Activated naive CD8-positive, alpha-beta T cell treated with anti-CD3 and anti-CD28 coated beads for 36 hours (primary cell): ENCODE measurements at regions not wholly inside any gene's neighbourhood (a gene's known extent, or its start where the extent isn't known, plus 50 kb on each side); places are given as distances from the start of the nearest gene placed in this dataset.

Source experiments
- DNase-seq: peaks from one replicate; pipeline ENCODE4 v3.0.0; 2021
- H3K27ac Mint-ChIP-seq: one replicate; pipeline ENCODE4 v1.8.0; 2022; ENCODE audit warnings: mild to moderate bottlenecking, moderate library complexity, mixed read lengths
- H3K27me3 Mint-ChIP-seq: one replicate; pipeline ENCODE4 v1.8.0; 2022; ENCODE audit warnings: mild to moderate bottlenecking, mixed read lengths
- H3K36me3 Mint-ChIP-seq: one replicate; pipeline ENCODE4 v1.8.0; 2021; ENCODE audit warnings: mild to moderate bottlenecking, mixed read lengths
- H3K4me1 Mint-ChIP-seq: one replicate; pipeline ENCODE4 v1.8.0; 2021; ENCODE audit warnings: mixed read lengths
- H3K4me3 Mint-ChIP-seq: one replicate; pipeline ENCODE4 v1.8.0; 2022; ENCODE audit warnings: mild to moderate bottlenecking, moderate library complexity, mixed read lengths
- H3K9me3 Mint-ChIP-seq: one replicate; pipeline ENCODE4 v1.8.0; 2022; ENCODE audit warnings: mixed read lengths

GRCh38 chr13:47556703-47557102 is 444.4 kb downstream of the SUCLA2 start:
- H3K4me3 Mint-ChIP-seq, result no peak overlapping the region
- DNase-seq, result no peak
- H3K27ac Mint-ChIP-seq, result no peak overlapping the region
- no peaks in the 10 kb centered on the region for H3K4me1 Mint-ChIP-seq
- no peaks in the 10 kb centered on the region for H3K9me3 Mint-ChIP-seq
- H3K27me3 Mint-ChIP-seq, result peaks cover 9% of the 10 kb centered on the region
- H3K36me3 Mint-ChIP-seq, result no peaks in the 10 kb centered on the region

GRCh38 chr13:47555235-47555634 is 445.8 kb downstream of the SUCLA2 start:
- no peaks in the 10 kb centered on the region for H3K4me1 Mint-ChIP-seq
- H3K4me3 Mint-ChIP-seq, result no peak overlapping the region
- no peaks in the 10 kb centered on the region for H3K9me3 Mint-ChIP-seq
- no peaks in the 10 kb centered on the region for H3K36me3 Mint-ChIP-seq
- peaks cover 9% of the 10 kb centered on the region for H3K27me3 Mint-ChIP-seq
- no peak overlapping the region for H3K27ac Mint-ChIP-seq
- no peak for DNase-seq

DNA sequence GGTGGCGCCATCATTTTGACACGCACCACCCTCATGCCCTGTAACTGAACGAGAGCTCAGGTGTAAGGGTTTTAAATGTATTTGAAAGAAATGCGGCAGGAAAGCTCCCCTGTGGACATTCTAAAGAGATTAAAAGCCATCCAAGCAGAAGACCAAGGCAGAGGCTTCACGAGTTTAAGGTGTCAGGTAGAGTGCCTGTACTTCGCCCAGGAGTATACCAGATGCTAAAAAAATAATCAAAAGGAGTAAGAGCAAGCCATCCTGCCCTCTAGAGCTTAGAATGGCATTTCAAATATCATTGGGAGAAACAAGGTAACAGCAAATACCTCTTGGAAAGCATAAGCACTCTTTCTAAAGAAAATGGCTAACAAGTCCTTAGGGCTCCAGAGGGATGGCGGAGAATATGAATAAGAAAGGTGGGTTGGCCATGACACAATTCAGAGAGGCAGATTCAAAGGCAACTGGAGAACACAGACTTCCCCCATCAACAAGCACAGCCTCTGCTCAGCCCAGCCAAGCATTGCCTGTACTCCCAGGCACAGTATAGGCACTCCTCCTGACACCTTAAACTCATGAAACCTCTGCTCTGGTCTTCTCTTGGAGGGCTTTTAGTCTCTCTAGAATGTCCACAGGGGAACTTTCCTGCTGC is 447.6 kb downstream of the SUCLA2 start:
- no peaks in the 10 kb centered on the region for H3K9me3 Mint-ChIP-seq
- no peaks in the 10 kb centered on the region for H3K4me1 Mint-ChIP-seq
- H3K36me3 Mint-ChIP-seq, result no peaks in the 10 kb centered on the region
- no peak for DNase-seq
- H3K4me3 Mint-ChIP-seq, result no peak overlapping the region
- no peak overlapping the region for H3K27ac Mint-ChIP-seq
- H3K27me3 Mint-ChIP-seq, result peaks cover 9% of the 10 kb centered on the region

DNA sequence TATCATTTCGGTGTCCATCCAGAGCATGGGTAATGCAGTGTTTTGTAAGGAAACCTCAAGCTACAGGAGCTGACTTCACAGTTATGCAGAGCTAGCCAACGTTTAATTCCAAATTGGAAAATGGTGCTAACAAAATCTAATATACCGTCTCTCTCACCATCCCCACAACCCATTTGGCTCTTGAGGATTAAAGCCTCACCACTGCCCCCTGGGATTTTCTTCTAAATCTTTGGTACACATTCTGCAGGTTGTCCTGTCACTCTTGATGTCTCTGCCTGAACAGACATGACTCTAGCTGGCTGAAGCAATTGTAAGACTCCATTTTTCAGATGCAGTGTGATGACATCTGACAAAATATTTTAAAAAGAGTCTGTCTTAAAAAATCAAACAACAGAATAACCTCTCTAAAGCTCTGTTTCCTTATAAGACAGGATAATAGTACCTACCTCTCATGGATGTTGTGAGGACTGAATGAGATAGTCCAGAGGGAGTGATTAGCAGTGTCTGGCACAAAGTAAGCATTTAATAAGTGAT is 451.8 kb downstream of the SUCLA2 start:
- H3K9me3 Mint-ChIP-seq, result no peaks in the 10 kb centered on the region

GRCh38 chr13:47548294-47548840 is 452.7 kb downstream of the SUCLA2 start:
- H3K27me3 Mint-ChIP-seq, result peaks cover 9% of the 10 kb centered on the region
- no peak overlapping the region for H3K27ac Mint-ChIP-seq
- no peaks in the 10 kb centered on the region for H3K4me1 Mint-ChIP-seq
- no peak for DNase-seq
- no peaks in the 10 kb centered on the region for H3K9me3 Mint-ChIP-seq
- no peaks in the 10 kb centered on the region for H3K36me3 Mint-ChIP-seq
- H3K4me3 Mint-ChIP-seq, result no peak overlapping the region

More for the DNA sequence above, 451.8 kb downstream of the SUCLA2 start:
- Mint-ChIP-seq H3K27me3 (peaks cover 9% of the 10 kb centered on the region), H3K27ac (no peak overlapping the region), H3K36me3 (no peaks in the 10 kb centered on the region), H3K4me3 (no peak overlapping the region), H3K4me1 (no peaks in the 10 kb centered on the region)
- DNase-seq, result no peak

DNA sequence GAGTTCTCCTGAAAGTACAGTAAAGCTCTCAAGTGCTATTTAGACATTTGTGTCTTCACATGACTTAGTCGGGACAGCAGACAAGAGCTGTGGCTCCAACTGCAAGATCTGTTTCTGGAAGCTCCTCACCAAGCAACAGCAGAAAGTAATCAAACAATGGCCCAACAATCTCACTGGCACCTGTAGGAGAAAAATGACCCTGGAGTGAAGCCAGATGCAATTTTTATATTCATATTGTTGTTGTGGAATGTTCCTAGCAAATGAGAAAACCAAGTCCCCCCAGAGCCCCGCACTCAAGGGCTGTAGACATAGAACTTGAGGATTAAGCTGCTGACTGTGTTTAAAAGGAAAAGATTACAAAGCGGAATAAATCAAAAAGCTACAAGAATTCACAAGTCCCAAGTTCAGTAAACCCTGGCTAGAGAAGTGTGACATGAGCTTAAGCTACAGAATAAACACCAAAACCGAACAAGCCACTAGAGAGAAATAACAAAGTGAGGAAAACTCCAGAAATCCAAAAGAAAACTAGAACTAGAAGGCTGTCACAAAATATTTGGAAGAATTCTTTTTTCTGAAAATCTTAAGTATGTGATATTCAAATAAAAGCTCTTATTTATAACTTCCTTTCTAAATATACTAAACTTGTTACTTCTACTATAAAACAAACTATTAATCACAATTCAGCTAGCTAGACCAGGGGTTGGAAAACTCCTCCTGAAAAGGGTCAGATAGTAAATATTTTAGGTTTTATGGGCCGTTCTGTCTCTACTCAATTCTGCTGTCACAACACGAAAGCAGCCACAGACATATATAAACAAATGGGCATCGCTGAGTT is 454.5 kb downstream of the SUCLA2 start:
- no peaks in the 10 kb centered on the region for H3K4me1 Mint-ChIP-seq
- no peak for DNase-seq
- no peaks in the 10 kb centered on the region for H3K27me3 Mint-ChIP-seq
- no peaks in the 10 kb centered on the region for H3K9me3 Mint-ChIP-seq
- H3K36me3 Mint-ChIP-seq, result no peaks in the 10 kb centered on the region
- H3K27ac Mint-ChIP-seq, result no peak overlapping the region
- H3K4me3 Mint-ChIP-seq, result no peak overlapping the region

- Mint-ChIP-seq H3K27ac (no peak overlapping the region), H3K4me1 (no peaks in the 10 kb centered on the region), H3K9me3 (no peaks in the 10 kb centered on the region), H3K27me3 (no peaks in the 10 kb centered on the region), H3K36me3 (no peaks in the 10 kb centered on the region), H3K4me3 (no peak overlapping the region)
- DNase-seq, result no peak
Observed at GRCh38 chr13:47545201-47546024, 455.7 kb downstream of the SUCLA2 start.

DNA sequence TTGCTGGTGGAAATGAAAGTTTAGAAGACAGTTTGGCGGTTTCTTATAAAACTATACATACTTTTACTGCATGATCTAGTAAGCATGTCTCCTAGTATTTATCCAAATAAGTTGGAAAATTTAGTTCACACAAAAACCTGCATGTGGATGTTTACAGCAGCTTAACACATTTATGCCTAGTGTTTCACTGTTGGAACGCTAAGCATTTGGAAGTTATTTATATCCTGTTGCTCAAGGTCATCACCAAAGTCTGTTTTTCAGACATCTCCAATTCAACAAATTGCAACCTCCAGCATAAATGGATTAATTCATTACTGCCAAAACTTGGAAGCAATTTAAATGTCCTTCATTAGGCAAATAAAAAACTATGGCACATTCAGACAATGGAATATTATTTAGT is 461.8 kb downstream of the SUCLA2 start:
- Mint-ChIP-seq H3K4me3 (no peak overlapping the region), H3K4me1 (no peaks in the 10 kb centered on the region), H3K27ac (no peak overlapping the region), H3K36me3 (no peaks in the 10 kb centered on the region), H3K9me3 (peaks cover 6% of the 10 kb centered on the region), H3K27me3 (no peaks in the 10 kb centered on the region)
- no peak for DNase-seq

- H3K9me3 Mint-ChIP-seq, result no peaks in the 10 kb centered on the region
- no peaks in the 10 kb centered on the region for H3K27me3 Mint-ChIP-seq
- no peaks in the 10 kb centered on the region for H3K4me1 Mint-ChIP-seq
- H3K36me3 Mint-ChIP-seq, result no peaks in the 10 kb centered on the region
- no peak for DNase-seq
- no peak overlapping the region for H3K27ac Mint-ChIP-seq
- H3K4me3 Mint-ChIP-seq, result no peak overlapping the region
Observed at GRCh38 chr13:47523771-47524170, 477.3 kb downstream of the SUCLA2 start.

- no peaks in the 10 kb centered on the region for H3K36me3 Mint-ChIP-seq
- H3K27me3 Mint-ChIP-seq, result no peaks in the 10 kb centered on the region
- no peak overlapping the region for H3K4me3 Mint-ChIP-seq
- no peak overlapping the region for H3K27ac Mint-ChIP-seq
- DNase-seq, result no peak
- H3K9me3 Mint-ChIP-seq, result no peaks in the 10 kb centered on the region
- no peaks in the 10 kb centered on the region for H3K4me1 Mint-ChIP-seq
Observed at GRCh38 chr13:47521890-47522487, 479.1 kb downstream of the SUCLA2 start.

DNA sequence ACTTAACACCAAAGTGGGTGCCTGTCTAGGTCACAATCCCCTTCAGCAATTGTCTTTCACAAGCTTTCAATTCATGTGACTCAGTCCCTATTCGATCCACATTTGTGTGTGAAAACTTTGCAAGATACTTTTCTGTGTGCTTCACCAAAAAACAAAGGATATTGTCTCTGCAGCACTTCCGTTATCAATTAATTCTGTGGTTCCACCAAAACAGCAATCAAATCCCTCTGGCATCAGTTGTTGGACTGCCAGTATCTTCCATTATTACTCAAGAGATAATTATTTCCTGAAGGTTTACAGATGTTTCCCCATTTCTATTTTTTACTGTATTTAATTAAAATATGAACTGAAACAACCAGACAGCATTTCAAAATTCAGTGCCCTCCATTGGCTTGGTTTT is 481.4 kb downstream of the SUCLA2 start:
- no peaks in the 10 kb centered on the region for H3K27me3 Mint-ChIP-seq
- no peak overlapping the region for H3K4me3 Mint-ChIP-seq
- H3K27ac Mint-ChIP-seq, result no peak overlapping the region

GRCh38 chr13:47518530-47518929 is 482.5 kb downstream of the SUCLA2 start:
- H3K27me3 Mint-ChIP-seq, result no peaks in the 10 kb centered on the region
- H3K4me3 Mint-ChIP-seq, result no peak overlapping the region
- H3K36me3 Mint-ChIP-seq, result no peaks in the 10 kb centered on the region
- no peak for DNase-seq
- no peak overlapping the region for H3K27ac Mint-ChIP-seq
- peaks cover 2% of the 10 kb centered on the region for H3K9me3 Mint-ChIP-seq
- no peaks in the 10 kb centered on the region for H3K4me1 Mint-ChIP-seq

More for the DNA sequence above, 481.4 kb downstream of the SUCLA2 start:
- H3K4me1 Mint-ChIP-seq, result no peaks in the 10 kb centered on the region
- no peaks in the 10 kb centered on the region for H3K36me3 Mint-ChIP-seq
- H3K9me3 Mint-ChIP-seq, result no peaks in the 10 kb centered on the region
- DNase-seq, result no peak

DNA sequence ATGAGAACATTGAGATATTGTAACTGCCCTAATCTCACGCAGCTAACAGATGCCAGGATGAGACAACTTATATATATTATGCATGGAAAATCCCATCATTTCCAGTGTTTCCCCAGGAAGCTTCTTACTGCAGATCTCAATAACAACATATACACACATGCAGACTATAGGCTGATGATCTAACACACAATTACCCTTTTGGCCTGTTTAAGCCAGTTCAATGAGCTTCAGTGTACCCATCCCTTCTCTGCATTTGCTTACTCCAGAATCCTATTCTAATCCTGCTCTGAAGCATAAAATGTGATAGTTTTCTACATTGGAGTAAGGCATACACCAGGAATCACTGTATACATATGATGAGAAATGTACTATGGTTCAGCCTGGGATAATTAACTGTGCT is 489.4 kb downstream of the SUCLA2 start:
- H3K27me3 Mint-ChIP-seq, result no peaks in the 10 kb centered on the region
- H3K36me3 Mint-ChIP-seq, result no peaks in the 10 kb centered on the region
- DNase-seq, result no peak
- no peak overlapping the region for H3K4me3 Mint-ChIP-seq
- no peaks in the 10 kb centered on the region for H3K4me1 Mint-ChIP-seq
- no peak overlapping the region for H3K27ac Mint-ChIP-seq
- peaks cover 2% of the 10 kb centered on the region for H3K9me3 Mint-ChIP-seq

DNA sequence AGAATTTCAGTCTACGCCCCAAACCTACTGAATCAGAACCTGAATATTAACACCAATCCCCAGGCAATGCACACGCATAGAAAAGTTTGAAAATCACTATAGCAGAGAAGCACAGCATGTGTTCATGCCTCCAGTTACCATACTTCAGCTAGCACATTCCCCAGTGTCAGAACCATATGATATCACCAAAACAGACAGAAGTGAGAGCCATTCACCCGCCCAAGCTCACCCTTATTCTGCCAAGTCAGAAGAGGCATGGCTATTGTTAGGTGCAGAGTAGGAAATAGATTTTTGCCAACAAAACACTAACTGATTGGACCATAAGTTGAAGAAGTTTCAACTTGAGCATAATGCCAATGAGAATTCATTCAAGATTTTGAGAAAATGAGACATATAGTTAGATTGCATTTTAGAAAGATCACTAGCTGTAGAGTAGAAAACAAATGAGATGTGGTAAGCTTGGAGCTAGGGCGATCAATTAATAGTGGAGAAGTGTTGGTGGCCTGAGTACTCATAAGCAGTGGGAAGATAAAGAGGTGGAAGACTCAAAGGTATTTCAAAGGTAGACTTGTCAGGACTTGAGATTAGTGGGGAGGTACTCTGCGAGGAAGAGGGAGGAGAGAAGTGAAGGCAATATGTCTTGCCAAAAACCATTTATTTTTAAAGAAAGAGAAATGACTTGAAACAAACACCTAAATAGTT is 492.4 kb downstream of the SUCLA2 start:
- no peaks in the 10 kb centered on the region for H3K4me1 Mint-ChIP-seq

More for the DNA sequence above, 492.4 kb downstream of the SUCLA2 start:
- Mint-ChIP-seq H3K27me3 (no peaks in the 10 kb centered on the region), H3K4me3 (no peak overlapping the region), H3K36me3 (no peaks in the 10 kb centered on the region), H3K9me3 (no peaks in the 10 kb centered on the region), H3K27ac (no peak overlapping the region)
- no peak for DNase-seq
